C4-2B (cell line): ENCODE measurements at regions not wholly inside any gene's neighbourhood (a gene's known extent, or its start where the extent isn't known, plus 50 kb on each side); places are given as distances from the start of the nearest gene placed in this dataset.
"Not testable (repeated sequence)": the region's sequence is repeated elsewhere in the genome, so short reads cannot be mapped to it uniquely, and the experiment has no call there.

ENCODE experiments used
- H3K27ac ChIP-seq: fragments of 450-650 bp; 2 replicates; pipeline ENCODE4 v1.5.1; 2017
- CTCF ChIP-seq: fragments of 450-650 bp; conservative IDR thresholded peaks from 2 replicates; pipeline ENCODE4 v1.5.1; 2017; ENCODE audit warnings: mild to moderate bottlenecking
- ZFX ChIP-seq: fragments of 450-650 bp; IDR thresholded peaks from 2 replicates; pipeline ENCODE4 v1.6.1; 2017

GRCh38 chr2:17195016-17195415 lies 323.2 kb downstream of the RAD51AP2 start:
- H3K27ac ChIP-seq = no peak overlapping the region

GRCh38 chr2:17194083-17194482 lies 324.2 kb downstream of the RAD51AP2 start:
- TF ChIP-seq ZFX = no peak
- no peak for TF ChIP-seq CTCF
- H3K27ac ChIP-seq = no peak overlapping the region

More at GRCh38 chr2:17195016-17195415, 323.2 kb downstream of the RAD51AP2 start:
- TF ChIP-seq ZFX (no peak), CTCF (no peak)

GRCh38 chr2:17193433-17193890 lies 324.8 kb downstream of the RAD51AP2 start:
- not testable (repeated sequence) for H3K27ac ChIP-seq

- TF ChIP-seq CTCF (no peak), ZFX (no peak)
- H3K27ac ChIP-seq = no peak overlapping the region
Measured at GRCh38 chr2:17191223-17191622, 327.0 kb downstream of the RAD51AP2 start.

- H3K27ac ChIP-seq = no peak overlapping the region
- no peak for TF ChIP-seq ZFX
- TF ChIP-seq CTCF = no peak
Measured at GRCh38 chr2:17190527-17190926, 327.7 kb downstream of the RAD51AP2 start.

- no peak overlapping the region for H3K27ac ChIP-seq
- no peak for TF ChIP-seq ZFX
- no peak for TF ChIP-seq CTCF
Measured at GRCh38 chr2:17188721-17189120, 329.5 kb downstream of the RAD51AP2 start.

GRCh38 chr2:17184512-17184911 lies 333.7 kb downstream of the RAD51AP2 start:
- no peak overlapping the region for H3K27ac ChIP-seq
- TF ChIP-seq CTCF (no peak), ZFX (no peak)

GRCh38 chr2:17182399-17182798 lies 335.8 kb downstream of the RAD51AP2 start:
- no peak overlapping the region for H3K27ac ChIP-seq
- TF ChIP-seq CTCF = no peak
- TF ChIP-seq ZFX = no peak
